HG03571 (cell line): ENCODE measurements at regions not wholly inside any gene's neighbourhood (a gene's known extent, or its start where the extent isn't known, plus 50 kb on each side); places are given as distances from the start of the nearest gene placed in this dataset.

Source experiments
- ATAC-seq: cut with Tn5 transposase; IDR thresholded peaks from one replicate; pipeline ENCODE4 v1.9.1; 2021; ENCODE audit not compliant: unreplicated experiment

- no peak for ATAC-seq
Measured at GRCh38 chr4:181690498-181690897, 552.7 kb upstream of the TENM3 start.

DNA sequence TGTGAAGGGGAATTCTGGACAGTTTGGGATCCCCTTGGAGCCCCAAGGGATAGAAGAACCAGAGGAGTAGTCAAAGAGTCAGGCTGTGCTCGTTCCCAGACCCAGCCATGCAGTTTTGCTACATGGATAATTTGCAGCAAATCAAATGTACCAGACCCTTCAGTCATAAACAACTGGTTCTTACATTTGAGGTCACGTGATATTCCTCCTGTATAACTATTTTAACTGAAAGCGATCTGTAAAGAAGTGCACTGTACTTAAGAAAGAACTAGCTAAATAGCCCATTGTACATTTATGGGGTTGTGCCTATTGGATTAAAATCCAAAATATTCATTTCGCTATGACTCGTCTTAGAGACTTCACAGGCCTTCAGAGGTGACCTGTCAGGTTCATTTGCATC, 550.2 kb upstream of the TENM3 start:
- no peak for ATAC-seq

GRCh38 chr4:181693517-181693916, 549.7 kb upstream of the TENM3 start:
- no peak for ATAC-seq

DNA sequence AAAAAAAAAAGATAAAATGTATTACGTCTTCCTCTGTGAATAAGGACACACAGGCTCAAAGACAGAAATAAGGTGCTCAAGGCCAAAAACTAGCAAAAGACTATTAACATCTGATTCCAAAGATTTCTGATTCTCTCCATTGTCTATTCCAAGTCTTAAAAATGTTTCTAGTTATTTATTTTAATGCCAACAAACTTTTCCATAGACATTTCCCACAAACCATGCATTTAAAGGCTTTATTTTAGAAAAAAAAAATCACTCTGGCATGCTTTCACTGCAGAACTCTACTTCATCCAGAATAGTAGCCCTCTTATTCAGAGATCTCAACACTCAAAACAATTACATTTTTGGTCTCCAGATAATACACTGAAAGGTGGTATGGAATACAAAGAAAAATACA, 545.0 kb upstream of the TENM3 start:
- no peak for ATAC-seq

DNA sequence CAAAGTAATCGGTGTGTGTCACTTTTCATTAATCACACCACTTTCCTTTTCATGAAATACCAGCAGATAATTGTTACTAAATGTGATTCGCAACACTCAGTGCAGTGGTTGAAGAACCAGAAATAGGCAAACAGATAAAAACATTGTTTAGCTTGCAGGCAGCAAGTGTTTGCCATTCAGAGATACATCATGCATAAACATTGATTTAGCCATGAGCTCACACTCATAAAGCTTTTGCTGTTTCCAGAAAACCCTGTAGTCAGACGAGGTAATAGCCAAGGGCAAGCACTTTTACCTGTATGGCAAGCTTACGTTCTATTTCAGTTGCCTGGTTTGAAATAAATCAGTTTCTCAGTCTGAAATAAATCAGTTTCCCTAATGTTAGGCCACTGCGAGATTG, 542.0 kb upstream of the TENM3 start:
- no peak for ATAC-seq

GRCh38 chr4:181701894-181702293, 541.3 kb upstream of the TENM3 start:
- ATAC-seq: no peak

DNA sequence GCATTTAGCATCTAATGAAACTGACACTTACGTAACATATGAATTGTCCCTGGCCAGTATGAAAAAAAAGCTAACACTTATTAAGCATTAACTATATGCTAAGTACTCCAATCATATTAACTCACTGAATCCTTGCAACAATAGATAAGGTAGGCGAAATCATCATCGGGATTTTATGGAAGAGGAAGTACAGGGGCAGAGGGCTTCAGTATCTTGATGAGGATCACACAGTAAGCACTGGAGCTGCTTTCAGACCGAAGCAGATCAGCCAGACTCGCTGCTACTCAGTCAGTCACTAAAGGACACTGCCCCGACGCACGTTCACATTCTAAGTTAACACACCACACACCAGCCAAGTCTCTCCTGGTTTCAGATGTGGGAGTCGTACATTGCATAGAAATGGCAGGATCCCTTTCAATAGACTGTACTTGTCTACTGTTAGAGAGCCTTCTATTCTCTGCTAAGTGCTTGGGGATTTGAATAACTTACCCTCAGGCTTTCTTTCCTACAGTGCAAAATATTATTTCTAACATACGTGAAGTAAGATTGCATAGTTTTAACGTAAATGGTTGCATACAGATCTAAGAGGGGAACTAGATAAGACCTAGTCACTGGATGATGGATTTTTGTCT, 540.2 kb upstream of the TENM3 start:
- no peak for ATAC-seq

- ATAC-seq: no peak
Measured at GRCh38 chr4:181710143-181710542, 533.1 kb upstream of the TENM3 start.

DNA sequence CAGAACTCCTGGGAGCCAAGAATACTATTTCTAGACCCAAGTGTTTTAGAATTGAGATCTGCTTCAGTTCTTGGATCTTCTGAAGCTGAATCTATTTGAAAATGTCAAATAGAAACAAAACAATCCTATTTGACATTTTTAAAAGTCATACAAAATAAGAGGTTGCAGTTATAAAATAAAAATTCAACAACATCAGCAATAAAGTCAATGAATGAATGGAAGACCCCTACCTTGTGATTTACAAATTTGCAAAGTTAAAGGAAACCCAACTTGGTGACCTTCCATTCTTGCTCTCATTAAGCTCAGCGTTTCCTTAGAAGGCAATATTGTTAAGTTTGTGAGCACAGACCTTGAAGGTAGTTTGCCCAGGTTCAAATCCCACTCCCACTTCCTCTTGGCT, 531.8 kb upstream of the TENM3 start:
- ATAC-seq: no peak

- no peak for ATAC-seq
Measured at GRCh38 chr4:181728305-181728966, 514.8 kb upstream of the TENM3 start.

- no peak for ATAC-seq
Measured at GRCh38 chr4:181731900-181732299, 511.3 kb upstream of the TENM3 start.

DNA sequence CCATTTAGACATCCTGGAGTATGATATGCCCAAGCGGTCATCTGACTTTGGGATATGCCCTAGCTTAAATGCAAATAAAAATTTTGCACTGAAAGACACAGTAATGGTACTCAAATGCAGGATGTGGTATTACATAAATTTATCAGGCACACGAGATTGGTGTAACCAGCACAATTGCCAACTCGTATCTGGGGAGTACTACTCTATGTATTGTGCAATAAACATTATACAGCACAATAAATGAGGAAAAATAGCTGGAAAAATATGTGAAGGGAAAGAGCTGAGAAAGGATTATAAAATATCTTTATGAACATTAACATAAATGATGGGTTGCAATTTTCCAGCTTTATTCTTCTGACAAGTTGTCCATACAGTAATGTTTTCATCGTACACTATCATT, 505.5 kb upstream of the TENM3 start:
- no peak for ATAC-seq

- no peak for ATAC-seq
Measured at GRCh38 chr4:181739031-181739430, 504.2 kb upstream of the TENM3 start.

GRCh38 chr4:181741513-181741912, 501.7 kb upstream of the TENM3 start:
- no peak for ATAC-seq

- ATAC-seq: no peak
Measured at GRCh38 chr4:181745933-181746625, 497.1 kb upstream of the TENM3 start.

DNA sequence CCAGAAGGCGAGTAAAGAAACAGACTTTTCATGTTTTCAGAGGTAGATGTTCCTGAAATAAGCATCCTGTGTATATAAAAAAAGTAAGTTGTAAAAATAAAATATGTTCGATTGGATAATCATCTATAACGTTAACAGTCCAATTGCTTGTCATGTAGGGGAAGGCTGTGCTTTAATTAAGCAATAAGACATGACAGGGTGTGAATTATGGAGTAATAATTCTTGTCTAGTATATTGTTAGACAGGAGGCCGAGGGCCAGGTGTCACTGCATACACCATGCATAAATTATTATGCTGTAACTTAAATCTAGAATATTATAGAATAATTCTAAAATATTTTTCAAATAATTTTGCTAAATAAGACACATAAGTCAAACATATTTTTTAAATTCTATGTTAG, 494.6 kb upstream of the TENM3 start:
- no peak for ATAC-seq

DNA sequence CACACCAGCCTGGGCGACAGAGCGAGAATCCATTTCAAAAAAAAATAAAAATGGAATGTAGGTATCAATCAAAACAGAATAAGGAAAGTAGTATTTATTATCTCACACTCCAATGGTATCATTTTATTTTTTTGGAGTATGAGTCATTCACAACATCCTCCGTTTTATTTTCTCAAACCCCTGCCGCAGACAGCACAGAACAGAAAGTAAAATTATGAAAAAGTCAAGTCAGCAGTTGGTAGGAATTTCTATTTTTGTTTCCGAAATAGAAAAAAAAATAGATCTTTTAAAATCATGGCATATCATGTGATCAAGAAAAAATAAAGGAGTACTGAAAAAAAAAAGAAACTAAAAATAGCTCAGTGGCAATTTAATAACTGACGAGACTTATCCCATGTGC, 490.7 kb upstream of the TENM3 start:
- no peak for ATAC-seq

DNA sequence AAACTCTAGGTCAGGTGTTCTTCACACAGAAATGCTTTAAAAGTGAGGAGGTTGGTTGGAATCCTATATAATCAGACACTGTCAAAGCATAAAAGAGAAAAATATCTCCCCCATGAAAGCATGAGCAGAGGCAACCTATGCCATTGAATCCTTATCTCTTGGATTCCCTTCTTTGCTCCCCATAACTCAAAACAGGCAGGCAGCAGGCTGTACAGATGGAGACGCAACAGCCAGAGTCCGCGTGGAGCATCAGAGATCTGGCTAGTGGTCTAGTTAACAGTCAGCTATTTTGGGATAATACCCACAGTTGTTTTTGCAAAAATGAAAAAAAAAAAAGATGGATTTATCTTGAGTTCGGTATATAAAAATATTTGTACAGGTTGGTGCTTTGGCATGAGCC, 490.0 kb upstream of the TENM3 start:
- ATAC-seq: no peak

DNA sequence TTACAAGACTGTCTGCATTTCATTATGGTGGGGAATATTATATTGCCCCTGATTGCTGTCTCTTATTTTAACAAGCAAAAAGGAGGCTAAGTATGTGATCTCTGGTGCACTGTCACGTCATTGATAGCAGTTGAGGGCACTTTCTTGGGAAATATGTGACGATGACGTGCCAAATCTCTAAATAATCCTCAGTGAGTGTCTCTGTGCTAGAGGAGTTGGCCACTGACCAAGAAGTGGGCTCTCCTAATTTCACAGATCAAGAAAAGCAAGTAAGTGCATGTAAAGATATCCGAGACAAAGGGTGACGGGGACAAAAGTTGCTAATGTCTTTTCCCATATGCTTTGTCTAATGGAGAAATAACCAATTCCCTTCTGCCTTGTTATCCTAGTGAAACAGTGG, 487.4 kb upstream of the TENM3 start:
- ATAC-seq: no peak

DNA sequence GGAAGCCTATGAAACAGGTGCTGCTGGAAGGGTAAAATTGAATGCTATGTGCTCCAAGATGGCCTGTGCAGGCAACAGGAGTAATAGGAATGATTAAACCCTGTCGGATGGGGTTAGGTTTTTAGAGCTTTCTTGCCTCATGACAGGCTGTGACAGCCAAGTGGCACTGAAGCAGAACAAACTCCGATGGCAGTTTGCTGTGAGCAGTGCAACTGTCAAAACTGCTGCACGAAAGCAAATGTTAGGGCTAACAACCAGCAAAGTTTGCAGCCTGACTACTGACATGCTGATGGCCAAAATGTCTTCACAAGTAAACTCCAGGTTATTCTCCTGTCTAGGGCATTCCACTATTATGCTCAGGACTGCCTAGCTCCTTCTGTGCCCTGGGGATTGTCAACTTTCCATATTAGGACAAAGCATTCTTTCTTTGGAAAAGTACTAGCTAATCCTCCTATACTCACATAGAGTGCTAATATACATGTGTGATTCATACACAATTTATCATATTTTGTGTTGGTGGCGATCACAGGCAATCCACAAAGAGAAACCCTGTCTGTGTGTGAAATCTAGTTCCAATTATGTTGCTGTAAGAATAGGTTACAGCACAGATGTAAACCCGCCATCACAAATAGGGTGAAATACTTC, 486.6 kb upstream of the TENM3 start:
- no peak for ATAC-seq

DNA sequence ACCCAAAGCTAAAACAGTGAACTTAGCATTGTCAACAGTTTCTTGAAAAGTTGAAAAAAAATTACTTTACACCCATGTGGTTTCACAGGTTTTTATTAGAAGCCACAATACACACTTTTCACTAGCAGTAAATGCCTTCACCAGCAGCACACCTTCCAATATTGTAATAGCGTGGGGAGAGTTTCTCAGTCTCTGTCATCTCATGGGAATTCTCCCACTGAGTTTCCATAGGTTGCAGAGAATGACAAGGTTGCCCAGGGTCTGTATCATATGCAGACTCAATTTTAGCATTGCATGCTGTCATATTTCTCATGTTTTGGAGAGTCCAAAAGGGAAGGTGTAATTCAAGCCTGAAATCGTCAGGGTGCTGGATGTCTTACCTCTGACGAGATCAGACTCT, 486.1 kb upstream of the TENM3 start:
- no peak for ATAC-seq
